Esophagus (tissue), 2 donors: ENCODE measurements at regions not wholly inside any gene's neighbourhood (a gene's known extent, or its start where the extent isn't known, plus 50 kb on each side); places are given as distances from the start of the nearest gene placed in this dataset.
A peak's percentile ranks its signal among the peaks of the same experiment; 100 is the strongest.
"Not testable (repeated sequence)": the region's sequence is repeated elsewhere in the genome, so short reads cannot be mapped to it uniquely, and the experiment has no call there.

ENCODE experiments used
- H3K27ac ChIP-seq, 2 donors: one replicate each; pipeline ENCODE4 v1.5.1; 2013; ENCODE audit warnings: low read depth in 2 of 2, mild to moderate bottlenecking in 2 of 2, inconsistent platforms in 1 of 2, low read length in 1 of 2, moderate library complexity in 1 of 2
- H3K27me3 ChIP-seq, 2 donors: one replicate each; pipeline ENCODE4 v1.6.1; 2013; ENCODE audit warnings: low read length in 2 of 2, control low read depth in 1 of 2, mild to moderate bottlenecking in 1 of 2; ENCODE audit not compliant: insufficient read depth in 2 of 2, control insufficient read depth in 1 of 2
- H3K36me3 ChIP-seq, 2 donors: one replicate each; pipeline ENCODE4 v1.6.1; 2013; ENCODE audit warnings: low read length in 1 of 2; ENCODE audit not compliant: control insufficient read depth in 2 of 2, insufficient read depth in 2 of 2
- H3K4me1 ChIP-seq, 2 donors: one replicate each; pipeline ENCODE4 v1.6.1; 2013; ENCODE audit warnings: low read length in 1 of 2; ENCODE audit not compliant: control insufficient read depth in 2 of 2, insufficient read depth in 2 of 2
- H3K4me3 ChIP-seq, 2 donors: one replicate each; pipeline ENCODE4 v1.5.1; 2013; ENCODE audit warnings: low read length in 2 of 2, mild to moderate bottlenecking in 2 of 2, low read depth in 1 of 2, moderate library complexity in 1 of 2
- H3K9me3 ChIP-seq, 2 donors: one replicate each; pipeline ENCODE4 v1.6.1; 2013; ENCODE audit warnings: mild to moderate bottlenecking in 2 of 2, low read depth in 1 of 2, low read length in 1 of 2, moderate library complexity in 1 of 2; ENCODE audit not compliant: control insufficient read depth in 2 of 2, insufficient read depth in 1 of 2
- WGBS, 2 donors: extraction: QIAGEN DNeasy Blood & Tissue Kit; methylation state at CpG; one replicate each; pipeline ENCODE4 v1.1.7; 2013; 5-methylcytosine and 5-hydroxymethylcytosine counted together
- donor health status: healthy with polysubstance abuse.
- donor health status: Bipolar disorder and iron deficiency.

- Histone ChIP-seq H3K9me3 (no peaks in the 10 kb centered on the region), H3K27ac (no peak overlapping the region), H3K36me3 (no peaks in the 10 kb centered on the region), H3K27me3 (no peaks in the 10 kb centered on the region), H3K4me3 (no peak overlapping the region), H3K4me1 (peaks cover 0 to 5% of the 10 kb centered on the region in 2 donors)
- 95% methylated on average over 13 of the region's 13 CpGs for WGBS, 2 donors
Observed at GRCh38 chr21:15289246-15289645, 224.4 kb upstream of the NRIP1 start.

GRCh38 chr21:15289896-15290841 lies 225.4 kb upstream of the NRIP1 start:
- Histone ChIP-seq H3K27me3 (no peaks in the 10 kb centered on the region), H3K27ac (no peak overlapping the region), H3K9me3 (no peaks in the 10 kb centered on the region), H3K4me1 (peaks cover 0 to 5% of the 10 kb centered on the region in 2 donors), H3K4me3 (no peak overlapping the region), H3K36me3 (no peaks in the 10 kb centered on the region)
- 71 to 82% methylated on average over 30 to 31 of the region's 31 CpGs for WGBS, 2 donors

- WGBS, 2 donors = 65 to 74% methylated on average over 4 of the region's 4 CpGs
- Histone ChIP-seq H3K27ac (peak overlapping the region; percentile 29 to 58), H3K4me1 (peaks cover 0 to 5% of the 10 kb centered on the region in 2 donors), H3K9me3 (no peaks in the 10 kb centered on the region), H3K36me3 (no peaks in the 10 kb centered on the region), H3K27me3 (no peaks in the 10 kb centered on the region), H3K4me3 (no peak overlapping the region)
Observed at GRCh38 chr21:15291621-15292266, 226.9 kb upstream of the NRIP1 start.

GRCh38 chr21:15293240-15293639 lies 228.4 kb upstream of the NRIP1 start:
- H3K36me3 ChIP-seq = no peaks in the 10 kb centered on the region
- no peaks in the 10 kb centered on the region for H3K9me3 ChIP-seq
- peaks cover 0 to 5% of the 10 kb centered on the region in 2 donors for H3K4me1 ChIP-seq
- H3K4me3 ChIP-seq = no peak overlapping the region
- no peak overlapping the region for H3K27ac ChIP-seq
- no peaks in the 10 kb centered on the region for H3K27me3 ChIP-seq

- Histone ChIP-seq H3K27me3 (no peaks in the 10 kb centered on the region), H3K4me1 (no peaks in the 10 kb centered on the region), H3K9me3 (no peaks in the 10 kb centered on the region), H3K4me3 (no peak overlapping the region), H3K27ac (no peak overlapping the region), H3K36me3 (no peaks in the 10 kb centered on the region)
- WGBS, 2 donors = 89 to 93% methylated on average over 2 of the region's 2 CpGs
Observed at GRCh38 chr21:15295875-15296274, 231.1 kb upstream of the NRIP1 start.

DNA sequence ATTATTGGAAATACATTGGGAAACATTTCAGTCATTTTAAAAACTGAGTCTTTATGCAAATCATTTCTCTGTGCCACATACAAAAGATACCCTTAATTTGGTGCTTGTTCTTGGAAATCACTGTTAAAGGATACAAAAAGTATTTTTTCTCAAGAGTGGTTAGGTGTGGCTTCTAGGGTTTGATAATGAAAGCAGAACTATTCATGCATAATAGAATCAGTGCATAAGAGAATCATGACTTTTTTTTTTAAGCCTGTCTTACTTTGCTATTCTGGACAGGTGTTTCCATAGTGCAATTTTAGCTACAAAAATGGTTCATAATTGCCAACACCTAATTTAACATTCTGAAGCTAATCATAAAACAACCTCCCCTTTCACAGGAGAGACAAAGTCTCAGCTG lies 233.0 kb upstream of the NRIP1 start:
- H3K4me1 ChIP-seq = no peaks in the 10 kb centered on the region
- H3K27ac ChIP-seq = no peak overlapping the region
- H3K9me3 ChIP-seq = no peaks in the 10 kb centered on the region
- H3K4me3 ChIP-seq = no peak overlapping the region
- no peaks in the 10 kb centered on the region for H3K27me3 ChIP-seq
- no peaks in the 10 kb centered on the region for H3K36me3 ChIP-seq

DNA sequence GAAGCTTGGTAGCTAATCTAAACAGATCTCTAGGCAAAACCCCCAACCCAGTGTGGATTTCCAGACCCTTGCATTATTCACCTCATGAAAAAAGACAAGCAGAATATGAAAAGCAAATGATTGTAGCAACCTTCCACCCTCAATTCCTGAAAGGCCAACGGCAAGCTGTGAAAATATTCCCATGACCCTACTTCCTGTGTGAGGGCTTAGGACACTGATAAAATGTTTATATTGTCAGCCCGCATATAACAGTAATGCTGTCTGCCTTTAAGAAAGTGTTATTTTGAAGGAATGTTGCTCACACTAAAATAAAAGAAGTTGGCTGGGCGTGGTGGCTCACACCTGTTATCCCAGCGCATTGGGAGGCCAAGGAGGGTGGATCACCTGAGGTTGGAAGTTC lies 233.5 kb upstream of the NRIP1 start:
- Histone ChIP-seq H3K9me3 (no peaks in the 10 kb centered on the region), H3K27me3 (no peaks in the 10 kb centered on the region), H3K4me3 (no peak overlapping the region), H3K4me1 (no peaks in the 10 kb centered on the region), H3K27ac (no peak overlapping the region), H3K36me3 (no peaks in the 10 kb centered on the region)
- 71 to 78% methylated on average over 4 of the region's 4 CpGs for WGBS, 2 donors

- 95% methylated on average over 8 of the region's 8 CpGs for WGBS, 2 donors
- H3K27ac ChIP-seq, H3K27me3 ChIP-seq, H3K4me1 ChIP-seq, H3K9me3 ChIP-seq, H3K36me3 ChIP-seq, H3K4me3 ChIP-seq: not testable (repeated sequence)
Observed at GRCh38 chr21:15298755-15299154, 234.0 kb upstream of the NRIP1 start.

- no peaks in the 10 kb centered on the region for H3K36me3 ChIP-seq
- 42 to 53% methylated on average over 2 of the region's 2 CpGs for WGBS, 2 donors
- H3K4me3 ChIP-seq = no peak overlapping the region
- H3K4me1 ChIP-seq = no peaks in the 10 kb centered on the region
- no peaks in the 10 kb centered on the region for H3K9me3 ChIP-seq
- no peak overlapping the region for H3K27ac ChIP-seq
- no peaks in the 10 kb centered on the region for H3K27me3 ChIP-seq
Observed at GRCh38 chr21:15300131-15300530, 235.3 kb upstream of the NRIP1 start.

DNA sequence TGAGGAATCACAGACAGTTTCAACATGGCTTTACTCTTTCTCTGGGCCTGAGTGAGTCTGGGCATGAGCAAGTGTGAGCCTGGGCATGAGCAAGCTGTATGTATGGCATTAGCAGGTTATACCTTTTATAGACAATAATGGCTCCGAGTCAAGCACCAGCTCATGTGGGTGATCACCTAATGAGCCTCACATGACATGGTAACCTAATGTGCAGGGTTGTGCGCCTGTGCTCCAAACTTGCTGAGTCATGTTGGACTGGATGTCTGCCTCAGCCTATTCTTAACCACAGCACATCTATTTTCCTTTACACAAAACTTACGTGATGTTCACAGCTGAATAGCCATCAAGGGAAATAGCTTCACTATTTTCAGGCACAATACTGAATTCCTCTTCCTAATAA lies 236.2 kb upstream of the NRIP1 start:
- Histone ChIP-seq H3K27ac (no peak overlapping the region), H3K4me3 (no peak overlapping the region), H3K9me3 (no peaks in the 10 kb centered on the region), H3K4me1 (no peaks in the 10 kb centered on the region), H3K36me3 (no peaks in the 10 kb centered on the region), H3K27me3 (no peaks in the 10 kb centered on the region)
- WGBS, 2 donors = 47 to 70% methylated on average over 3 of the region's 3 CpGs
